GM23248 (cell line): ENCODE measurements at regions not wholly inside any gene's neighbourhood (a gene's known extent, or its start where the extent isn't known, plus 50 kb on each side); places are given as distances from the start of the nearest gene placed in this dataset.

ENCODE experiments used
- DNase-seq: peaks from one replicate; pipeline ENCODE4 v3.0.0-alpha.2; 2015
- H2AFZ ChIP-seq: fragments of 200-600 bp; sonication (generic); 2 replicates; pipeline ENCODE4 v1.6.1; 2016; ENCODE audit warnings: antibody characterized with exemption
- H3F3A ChIP-seq: fragments of 200-600 bp; sonication (generic); 2 replicates; pipeline ENCODE4 v1.6.1; 2016; ENCODE audit warnings: mild to moderate bottlenecking, antibody characterized with exemption, mixed run types; ENCODE audit not compliant: insufficient read depth
- H3K27ac ChIP-seq: fragments of 200-600 bp; sonication (generic); 2 replicates; pipeline ENCODE4 v1.5.1; 2016; ENCODE audit warnings: mild to moderate bottlenecking
- H3K27me3 ChIP-seq: fragments of 200-600 bp; sonication (generic); replicated peaks from 2 replicates; pipeline ENCODE4 v1.6.1; 2016; ENCODE audit warnings: mild to moderate bottlenecking; ENCODE audit not compliant: insufficient read depth
- H3K36me3 ChIP-seq: fragments of 200-600 bp; sonication (generic); 2 replicates; pipeline ENCODE4 v1.6.1; 2016; ENCODE audit warnings: low read depth, mild to moderate bottlenecking
- H3K4me1 ChIP-seq: fragments of 200-600 bp; sonication (generic); 2 replicates; pipeline ENCODE4 v1.6.1; 2016; ENCODE audit warnings: mild to moderate bottlenecking; ENCODE audit not compliant: insufficient read depth
- H3K4me2 ChIP-seq: fragments of 200-600 bp; sonication (generic); one replicate; pipeline ENCODE4 v1.6.1; 2016; ENCODE audit warnings: mild to moderate bottlenecking; ENCODE audit not compliant: unreplicated experiment
- H3K4me3 ChIP-seq: fragments of 200-600 bp; sonication (generic); 2 replicates; pipeline ENCODE4 v1.5.1; 2016; ENCODE audit warnings: mild to moderate bottlenecking
- H3K79me2 ChIP-seq: fragments of 200-600 bp; sonication (generic); 2 replicates; pipeline ENCODE4 v1.6.1; 2016; ENCODE audit warnings: mild to moderate bottlenecking; ENCODE audit not compliant: insufficient read depth
- H3K9ac ChIP-seq: fragments of 200-600 bp; sonication (generic); 2 replicates; pipeline ENCODE4 v1.6.1; 2016; ENCODE audit warnings: mild to moderate bottlenecking
- H3K9me2 ChIP-seq: fragments of 200-600 bp; sonication (generic); 2 replicates; pipeline ENCODE4 v1.6.1; 2016; ENCODE audit warnings: mixed run types, mild to moderate bottlenecking, moderate library complexity; ENCODE audit not compliant: insufficient read depth
- H3K9me3 ChIP-seq: fragments of 200-600 bp; sonication (generic); one replicate; pipeline ENCODE4 v1.6.1; 2017; ENCODE audit warnings: low read depth
- H4K20me1 ChIP-seq: fragments of 200-600 bp; sonication (generic); 2 replicates; pipeline ENCODE4 v1.6.0; 2016; ENCODE audit not compliant: insufficient read depth
- EZH2 ChIP-seq: fragments of 200-600 bp; sonication (generic); IDR thresholded peaks from 2 replicates; pipeline ENCODE4 v1.6.1; 2018; ENCODE audit warnings: antibody characterized with exemption, mild to moderate bottlenecking; ENCODE audit not compliant: insufficient read depth, poor library complexity, severe bottlenecking
- EZH2phosphoT487 ChIP-seq: fragments of 200-600 bp; sonication (generic); IDR thresholded peaks from 2 replicates; pipeline ENCODE4 v1.6.1; 2018; ENCODE audit warnings: antibody characterized with exemption, moderate library complexity, mild to moderate bottlenecking, low read depth; ENCODE audit not compliant: insufficient read depth
- WGBS, 2 experiments: methylation state at CpG; one replicate each; pipeline ENCODE4 v1.1.6; 2015 to 2017; ENCODE audit warnings: low lambda C conversion rate in 2 of 2, low coverage in 1 of 2; ENCODE audit errors: missing lambda C conversion rate in 2 of 2; 5-methylcytosine and 5-hydroxymethylcytosine counted together
- in situ Hi-C: fragments of 300-500 bp; cut with MboI; formaldehyde crosslinking; loops from 2 replicates; pipeline ENCODE4 v1.15.0; 2020

GRCh38 chr10:128867819-128868218, 599.2 kb upstream of the MGMT start:
- no peak overlapping the region for H3K4me3 ChIP-seq
- H3F3A ChIP-seq: no peaks in the 10 kb centered on the region
- no peaks in the 10 kb centered on the region for H3K4me1 ChIP-seq
- DNase-seq: no peak
- no peaks in the 10 kb centered on the region for H3K9me2 ChIP-seq
- H3K27me3 ChIP-seq: no peaks in the 10 kb centered on the region
- no peaks in the 10 kb centered on the region for H4K20me1 ChIP-seq
- no peak overlapping the region for H3K4me2 ChIP-seq
- no peaks in the 10 kb centered on the region for H3K9me3 ChIP-seq
- no peak overlapping the region for H3K9ac ChIP-seq
- in situ Hi-C loops: no loop called here
- H3K27ac ChIP-seq: no peak overlapping the region
- 60 to 61% methylated on average over 8 of the region's 8 CpGs for WGBS, 2 experiments
- no peaks in the 10 kb centered on the region for H3K79me2 ChIP-seq
- no peaks in the 10 kb centered on the region for H3K36me3 ChIP-seq
- no peak overlapping the region for H2AFZ ChIP-seq
- TF ChIP-seq EZH2phosphoT487 (no peak), EZH2 (no peak)

- Histone ChIP-seq H3K9ac (no peak overlapping the region), H3K9me3 (no peaks in the 10 kb centered on the region), H3K4me1 (no peaks in the 10 kb centered on the region), H3K4me2 (no peak overlapping the region), H3K9me2 (no peaks in the 10 kb centered on the region), H3K79me2 (no peaks in the 10 kb centered on the region), H3K27ac (no peak overlapping the region), H3K27me3 (no peaks in the 10 kb centered on the region), H4K20me1 (no peaks in the 10 kb centered on the region), H3K4me3 (no peak overlapping the region), H2AFZ (no peak overlapping the region), H3K36me3 (no peaks in the 10 kb centered on the region), H3F3A (no peaks in the 10 kb centered on the region)
- DNase-seq: no peak
- in situ Hi-C loops: no loop called here
- TF ChIP-seq EZH2 (no peak), EZH2phosphoT487 (no peak)
- WGBS, 2 experiments: 63 to 71% methylated on average over 3 of the region's 3 CpGs
These were observed 598.6 kb upstream of the MGMT start for GRCh38 chr10:128868481-128868880.

- no peak for DNase-seq
- Histone ChIP-seq H3K4me3 (no peak overlapping the region), H3K79me2 (no peaks in the 10 kb centered on the region), H3K9me2 (no peaks in the 10 kb centered on the region), H3K27ac (no peak overlapping the region), H3K4me1 (no peaks in the 10 kb centered on the region), H3K4me2 (no peak overlapping the region), H3K9ac (no peak overlapping the region), H3K36me3 (no peaks in the 10 kb centered on the region), H3F3A (no peaks in the 10 kb centered on the region), H4K20me1 (no peaks in the 10 kb centered on the region), H3K9me3 (no peaks in the 10 kb centered on the region), H3K27me3 (no peaks in the 10 kb centered on the region), H2AFZ (no peak overlapping the region)
- in situ Hi-C loops: no loop called here
- 72% methylated on average over 15 of the region's 15 CpGs for WGBS, 2 experiments
- TF ChIP-seq EZH2phosphoT487: no peak
These were observed 597.8 kb upstream of the MGMT start for GRCh38 chr10:128869101-128869749.

- no peaks in the 10 kb centered on the region for H3K9me3 ChIP-seq
- in situ Hi-C loops: no loop called here
- no peak overlapping the region for H3K27ac ChIP-seq
- no peaks in the 10 kb centered on the region for H3K9me2 ChIP-seq
- H3K36me3 ChIP-seq: no peaks in the 10 kb centered on the region
- H3K27me3 ChIP-seq: no peaks in the 10 kb centered on the region
- H3K79me2 ChIP-seq: no peaks in the 10 kb centered on the region
- no peaks in the 10 kb centered on the region for H3K4me1 ChIP-seq
- H2AFZ ChIP-seq: no peak overlapping the region
- WGBS, 2 experiments: 56 to 60% methylated on average over 11 of the region's 11 CpGs
- no peak overlapping the region for H3K4me3 ChIP-seq
- TF ChIP-seq EZH2 (no peak), EZH2phosphoT487 (no peak)
- H3F3A ChIP-seq: no peaks in the 10 kb centered on the region
- H3K9ac ChIP-seq: no peak overlapping the region
- no peak for DNase-seq
- H4K20me1 ChIP-seq: no peaks in the 10 kb centered on the region
- H3K4me2 ChIP-seq: no peak overlapping the region
These were observed 596.0 kb upstream of the MGMT start for GRCh38 chr10:128870830-128871597.
